Ascending aorta (tissue), 2 donors: ENCODE measurements at regions not wholly inside any gene's neighbourhood (a gene's known extent, or its start where the extent isn't known, plus 50 kb on each side); places are given as distances from the start of the nearest gene placed in this dataset.

ENCODE experiments used
- DNase-seq, 2 donors: peaks; one replicate each; pipeline ENCODE4 v3.0.0-alpha.2; 2019; ENCODE audit warnings: low spot score in 2 of 2
- H3K27ac ChIP-seq, 2 donors: fragments of 200-600 bp; sonication (generic); one replicate each; pipeline ENCODE4 v1.5.1; 2016 to 2017; ENCODE audit warnings: mild to moderate bottlenecking in 1 of 2
- H3K27me3 ChIP-seq: fragments of 200-600 bp; sonication (generic); one replicate; pipeline ENCODE4 v1.5.1; 2017
- H3K36me3 ChIP-seq, 2 donors: fragments of 200-600 bp; sonication (generic); one replicate each; pipeline ENCODE4 v1.5.1; 2016
- H3K4me1 ChIP-seq, 2 donors: fragments of 200-600 bp; sonication (generic); one replicate each; pipeline ENCODE4 v1.5.1; 2016 to 2017; ENCODE audit warnings: mild to moderate bottlenecking in 1 of 2
- H3K4me3 ChIP-seq, 2 donors: fragments of 200-600 bp; sonication (generic); one replicate each; pipeline ENCODE4 v1.5.1; 2016 to 2017; ENCODE audit warnings: mild to moderate bottlenecking in 1 of 2
- H3K9me3 ChIP-seq, 2 donors: fragments of 200-600 bp; sonication (generic); one replicate each; pipeline ENCODE4 v1.5.1; 2016
- CTCF ChIP-seq, 3 experiments: fragments of 200-600 bp in 2 of 3; fragments of 450-650 bp in 1 of 3; sonication (generic) in 2 of 3; IDR thresholded peaks; one replicate each; pipeline ENCODE4 v1.5.1; 2016 to 2019; ENCODE audit warnings: antibody characterized with exemption in 3 of 3, mild to moderate bottlenecking in 1 of 3, moderate library complexity in 1 of 3
- intact Hi-C: fragments of 100-400 bp; cut with DNase I; formaldehyde crosslinking; loops from one replicate; pipeline ENCODE4 v1.15.1; 2023

GRCh38 chr14:85190251-85190650 lies 339.7 kb upstream of the FLRT2 start:
- Histone ChIP-seq H3K27ac (no peak overlapping the region), H3K36me3 (no peaks in the 10 kb centered on the region), H3K4me3 (no peak overlapping the region), H3K27me3 (no peaks in the 10 kb centered on the region), H3K4me1 (no peaks in the 10 kb centered on the region), H3K9me3 (no peaks in the 10 kb centered on the region)
- DNase-seq, result no peak
- intact Hi-C loops, result no loop called here
- no peak for TF ChIP-seq CTCF (IDR thresholded peaks at IDR 0.05)

GRCh38 chr14:85191986-85192385 lies 338.0 kb upstream of the FLRT2 start:
- Histone ChIP-seq H3K27ac (no peak overlapping the region), H3K36me3 (no peaks in the 10 kb centered on the region), H3K4me3 (no peak overlapping the region), H3K9me3 (no peaks in the 10 kb centered on the region), H3K4me1 (no peaks in the 10 kb centered on the region), H3K27me3 (no peaks in the 10 kb centered on the region)
- no peak for DNase-seq
- intact Hi-C loops, result no loop called here
- TF ChIP-seq CTCF (IDR thresholded peaks at IDR 0.05), result no peak

- Histone ChIP-seq H3K9me3 (no peaks in the 10 kb centered on the region), H3K36me3 (no peaks in the 10 kb centered on the region), H3K4me1 (no peaks in the 10 kb centered on the region), H3K4me3 (no peak overlapping the region), H3K27ac (no peak overlapping the region), H3K27me3 (no peaks in the 10 kb centered on the region)
- peak in 2 of 3 experiments; percentile 28 to 45 for TF ChIP-seq CTCF (IDR thresholded peaks at IDR 0.05)
- intact Hi-C loops, result loop anchor here (2.0 kb wide), 1 partner anchor 335 kb away; the partner anchor contains the start of gene FLRT2
- DNase-seq, result no peak
Observed at GRCh38 chr14:85195872-85196477, 334.0 kb upstream of the FLRT2 start.

- Histone ChIP-seq H3K9me3 (no peaks in the 10 kb centered on the region), H3K4me3 (no peak overlapping the region), H3K4me1 (no peaks in the 10 kb centered on the region), H3K27ac (no peak overlapping the region), H3K27me3 (no peaks in the 10 kb centered on the region), H3K36me3 (no peaks in the 10 kb centered on the region)
- no peak for DNase-seq
- intact Hi-C loops, result no loop called here
- TF ChIP-seq CTCF (IDR thresholded peaks at IDR 0.05), result no peak
Observed at GRCh38 chr14:85198001-85198400, 331.9 kb upstream of the FLRT2 start.

- H3K36me3 ChIP-seq, result no peaks in the 10 kb centered on the region
- H3K9me3 ChIP-seq, result no peaks in the 10 kb centered on the region
- no peak overlapping the region for H3K27ac ChIP-seq
- no peaks in the 10 kb centered on the region for H3K4me1 ChIP-seq
- no peak for TF ChIP-seq CTCF (IDR thresholded peaks at IDR 0.05)
- intact Hi-C loops, result no loop called here
- DNase-seq, result no peak
- H3K27me3 ChIP-seq, result no peaks in the 10 kb centered on the region
- H3K4me3 ChIP-seq, result no peak overlapping the region
Observed at GRCh38 chr14:85205875-85206274, 324.1 kb upstream of the FLRT2 start.

GRCh38 chr14:85214471-85214870 lies 315.5 kb upstream of the FLRT2 start:
- Histone ChIP-seq H3K27me3 (no peaks in the 10 kb centered on the region), H3K4me1 (no peaks in the 10 kb centered on the region), H3K4me3 (no peak overlapping the region), H3K9me3 (no peaks in the 10 kb centered on the region), H3K36me3 (no peaks in the 10 kb centered on the region), H3K27ac (no peak overlapping the region)
- DNase-seq, result no peak
- no peak for TF ChIP-seq CTCF (IDR thresholded peaks at IDR 0.05)
- intact Hi-C loops, result no loop called here
